Right lobe of liver (tissue), 6 donors: ENCODE measurements at regions not wholly inside any gene's neighbourhood (a gene's known extent, or its start where the extent isn't known, plus 50 kb on each side); places are given as distances from the start of the nearest gene placed in this dataset.

Source experiments
- ATAC-seq, 4 donors: fragments of 200-7000 bp; cut with Tn5 transposase; one replicate each; pipeline ENCODE4 v1.9.1; 2020; ENCODE audit warnings: mild to moderate bottlenecking in 4 of 4, moderate library complexity in 4 of 4
- DNase-seq, 3 donors: peaks; one replicate each; pipeline ENCODE4 v3.0.0-alpha.2; 2020
- H3K27ac ChIP-seq, 3 donors: fragments of 200-600 bp; one replicate each; pipeline ENCODE4 v1.8.0; 2022
- H3K27me3 ChIP-seq, 2 donors: fragments of 200-600 bp; one replicate each; pipeline ENCODE4 v1.8.0; 2022
- H3K36me3 ChIP-seq, 4 donors: fragments of 200-600 bp; sonication (generic) in 1 of 4; one replicate each; pipeline versions ENCODE4 v1.5.1 to v1.8.0; 2017 to 2022; ENCODE audit warnings: control low read depth in 1 of 4
- H3K4me1 ChIP-seq, 4 donors: fragments of 200-600 bp; sonication (generic) in 1 of 4; one replicate each; pipeline versions ENCODE4 v1.5.1 to v1.8.0; 2017 to 2022; ENCODE audit warnings: control low read depth in 1 of 4
- H3K4me3 ChIP-seq, 3 donors: fragments of 200-600 bp; one replicate each; pipeline ENCODE4 v1.8.0; 2022
- H3K9me3 ChIP-seq, 4 donors: fragments of 200-600 bp; sonication (generic) in 1 of 4; one replicate each; pipeline versions ENCODE4 v1.5.1 to v1.8.0; 2017 to 2022; ENCODE audit warnings: control low read depth in 1 of 4
- POLR2A ChIP-seq: fragments of 450-650 bp; IDR thresholded peaks from one replicate; pipeline ENCODE4 v1.6.1; 2017; ENCODE audit warnings: antibody characterized with exemption, mild to moderate bottlenecking
- WGBS: methylation state at CpG from one replicate; pipeline ENCODE4 v1.1.6; 2018; ENCODE audit warnings: low coverage, low lambda C conversion rate; ENCODE audit not compliant: insufficient coverage; ENCODE audit errors: missing lambda C conversion rate; 5-methylcytosine and 5-hydroxymethylcytosine counted together
- intact Hi-C, 2 donors: fragments of 100-400 bp; cut with DNase I; formaldehyde crosslinking; loops; one replicate each; pipeline versions ENCODE4 v1.11.2 to v1.14.1; 2022
- TF ChIP-seq, protein P1 (sequence below), 4 donors: fragments of 200-600 bp in 3 of 4; fragments of 450-650 bp in 1 of 4; IDR thresholded peaks; one replicate each; pipeline versions ENCODE4 v1.5.1 to v1.8.0; 2016 to 2022; ENCODE audit warnings: antibody characterized with exemption in 4 of 4, mild to moderate bottlenecking in 2 of 4
- donor health status: DM: no; HTN: yes; CAD: no.
- donor health status: DM: no; HTN: no; CAD: no.
- donor health status: DM: no; HTN: no; CAD: no.
- donor health status: DM: no; HTN: yes; CAD: no.
- donor health status: DM: no; HTN: yes; CAD: no.

- TF ChIP-seq, protein P1, sequence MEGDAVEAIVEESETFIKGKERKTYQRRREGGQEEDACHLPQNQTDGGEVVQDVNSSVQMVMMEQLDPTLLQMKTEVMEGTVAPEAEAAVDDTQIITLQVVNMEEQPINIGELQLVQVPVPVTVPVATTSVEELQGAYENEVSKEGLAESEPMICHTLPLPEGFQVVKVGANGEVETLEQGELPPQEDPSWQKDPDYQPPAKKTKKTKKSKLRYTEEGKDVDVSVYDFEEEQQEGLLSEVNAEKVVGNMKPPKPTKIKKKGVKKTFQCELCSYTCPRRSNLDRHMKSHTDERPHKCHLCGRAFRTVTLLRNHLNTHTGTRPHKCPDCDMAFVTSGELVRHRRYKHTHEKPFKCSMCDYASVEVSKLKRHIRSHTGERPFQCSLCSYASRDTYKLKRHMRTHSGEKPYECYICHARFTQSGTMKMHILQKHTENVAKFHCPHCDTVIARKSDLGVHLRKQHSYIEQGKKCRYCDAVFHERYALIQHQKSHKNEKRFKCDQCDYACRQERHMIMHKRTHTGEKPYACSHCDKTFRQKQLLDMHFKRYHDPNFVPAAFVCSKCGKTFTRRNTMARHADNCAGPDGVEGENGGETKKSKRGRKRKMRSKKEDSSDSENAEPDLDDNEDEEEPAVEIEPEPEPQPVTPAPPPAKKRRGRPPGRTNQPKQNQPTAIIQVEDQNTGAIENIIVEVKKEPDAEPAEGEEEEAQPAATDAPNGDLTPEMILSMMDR (IDR thresholded peaks at IDR 0.05), result no peak
- TF ChIP-seq POLR2A, result no peak
- Histone ChIP-seq H3K27me3 (no peaks in the 10 kb centered on the region), H3K4me1 (no peaks in the 10 kb centered on the region), H3K36me3 (no peaks in the 10 kb centered on the region), H3K27ac (no peak overlapping the region), H3K4me3 (no peak overlapping the region), H3K9me3 (no peaks in the 10 kb centered on the region)
- ATAC-seq (no peak), DNase-seq (no peak)
- intact Hi-C loops, result no loop called here
These were observed 190.3 kb upstream of the CDIN1 start for GRCh38 chr15:36389107-36389506.

DNA sequence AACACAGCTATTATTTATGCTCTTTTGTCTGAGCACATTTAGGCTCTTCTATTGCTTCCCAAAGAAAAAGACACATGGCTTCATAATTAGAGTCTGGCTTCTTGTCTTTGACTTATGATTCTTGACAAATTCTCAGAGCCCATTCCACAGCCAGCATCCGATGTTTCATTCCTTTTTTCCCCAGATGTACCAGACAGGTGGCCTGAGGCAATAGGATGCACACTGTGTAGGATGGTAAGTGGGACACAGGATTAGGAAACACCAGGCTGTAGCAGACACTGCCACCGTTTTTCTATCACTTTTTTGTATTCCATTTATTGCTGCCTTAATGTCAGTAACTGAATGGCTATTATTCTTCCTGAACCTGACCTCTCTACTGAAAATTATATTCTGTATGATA lies 188.9 kb upstream of the CDIN1 start:
- no peaks in the 10 kb centered on the region for H3K9me3 ChIP-seq
- no peak overlapping the region for H3K27ac ChIP-seq
- no peaks in the 10 kb centered on the region for H3K4me1 ChIP-seq
- H3K27me3 ChIP-seq, result no peaks in the 10 kb centered on the region
- WGBS, result 52% methylated on average over 2 of the region's 2 CpGs
- ATAC-seq (no peak), DNase-seq (no peak)
- no peaks in the 10 kb centered on the region for H3K36me3 ChIP-seq
- no peak overlapping the region for H3K4me3 ChIP-seq
- TF ChIP-seq, protein P1 (IDR thresholded peaks at IDR 0.05), result no peak
- intact Hi-C loops, result no loop called here

GRCh38 chr15:36392676-36393266 lies 186.7 kb upstream of the CDIN1 start:
- H3K36me3 ChIP-seq, result no peaks in the 10 kb centered on the region
- H3K4me3 ChIP-seq, result no peak overlapping the region
- no peak for ATAC-seq
- H3K27me3 ChIP-seq, result no peaks in the 10 kb centered on the region
- H3K9me3 ChIP-seq, result no peaks in the 10 kb centered on the region
- TF ChIP-seq, protein P1 (IDR thresholded peaks at IDR 0.05), result no peak
- no peak for TF ChIP-seq POLR2A
- H3K27ac ChIP-seq, result no peak overlapping the region
- H3K4me1 ChIP-seq, result no peaks in the 10 kb centered on the region
- no peak for DNase-seq
- intact Hi-C loops, result no loop called here
- 54% methylated on average over 4 of the region's 4 CpGs for WGBS

DNA sequence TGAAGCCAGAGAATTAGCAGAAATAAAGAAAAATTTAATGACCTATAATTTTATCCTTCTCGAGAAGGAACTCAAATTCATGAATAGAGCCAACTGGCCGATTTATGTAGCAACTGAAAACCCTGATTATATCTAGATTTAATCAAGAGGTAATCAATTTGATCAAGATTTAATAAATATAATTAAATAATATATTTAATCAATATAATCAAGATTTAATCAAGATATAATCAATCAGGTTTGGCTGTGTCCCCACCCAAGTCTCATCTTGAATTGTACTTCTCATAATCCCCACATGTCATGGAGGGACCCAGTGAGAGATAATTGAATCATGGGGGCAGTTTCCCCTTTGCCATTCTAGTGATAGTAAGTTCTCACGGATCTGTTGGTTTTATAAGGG lies 181.2 kb upstream of the CDIN1 start:
- Histone ChIP-seq H3K9me3 (no peaks in the 10 kb centered on the region), H3K4me1 (no peaks in the 10 kb centered on the region), H3K4me3 (no peak overlapping the region), H3K27ac (no peak overlapping the region), H3K36me3 (no peaks in the 10 kb centered on the region), H3K27me3 (no peaks in the 10 kb centered on the region)
- TF ChIP-seq, protein P1 (IDR thresholded peaks at IDR 0.05), result no peak
- no peak for TF ChIP-seq POLR2A
- no peak for DNase-seq
- intact Hi-C loops, result no loop called here
- ATAC-seq, result no peak
- WGBS, result 58% methylated on average over 3 of the region's 3 CpGs

DNA sequence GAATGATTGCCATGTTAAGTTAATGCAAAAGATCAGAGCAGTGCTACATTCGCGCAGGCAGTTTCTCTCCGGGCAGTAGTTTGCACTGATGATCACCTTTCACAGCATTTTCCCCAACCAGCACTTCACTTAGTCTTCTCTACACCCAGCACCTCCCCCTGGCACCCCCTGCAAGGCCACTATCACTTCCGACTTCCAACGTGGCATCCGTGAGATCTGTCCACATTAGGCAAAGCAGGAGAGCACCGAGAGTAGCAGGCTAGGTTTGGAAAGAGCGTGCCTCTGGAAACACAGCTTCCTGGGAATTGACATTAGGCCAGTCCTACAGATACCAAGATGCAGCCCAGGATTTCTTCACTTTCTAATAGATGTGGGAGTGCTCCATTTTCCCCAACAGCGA lies 180.2 kb upstream of the CDIN1 start:
- ATAC-seq (no peak), DNase-seq (no peak)
- TF ChIP-seq POLR2A, result no peak
- TF ChIP-seq, protein P1 (IDR thresholded peaks at IDR 0.05), result no peak
- Histone ChIP-seq H3K9me3 (no peaks in the 10 kb centered on the region), H3K36me3 (no peaks in the 10 kb centered on the region), H3K4me3 (no peak overlapping the region), H3K27me3 (no peaks in the 10 kb centered on the region), H3K4me1 (no peaks in the 10 kb centered on the region), H3K27ac (no peak overlapping the region)
- intact Hi-C loops, result no loop called here
- 67% methylated on average over 8 of the region's 9 CpGs for WGBS
